GM21529 (cell line): ENCODE measurements at regions not wholly inside any gene's neighbourhood (a gene's known extent, or its start where the extent isn't known, plus 50 kb on each side); places are given as distances from the start of the nearest gene placed in this dataset.

ENCODE experiments used
- ATAC-seq: cut with Tn5 transposase; IDR thresholded peaks from one replicate; pipeline ENCODE4 v1.9.1; 2021; ENCODE audit not compliant: unreplicated experiment

- ATAC-seq, result no peak
Measured at GRCh38 chr20:52289956-52290565, 98.5 kb upstream of the ZFP64 start.

GRCh38 chr20:52280407-52280806 lies 88.8 kb upstream of the ZFP64 start:
- no peak for ATAC-seq

DNA sequence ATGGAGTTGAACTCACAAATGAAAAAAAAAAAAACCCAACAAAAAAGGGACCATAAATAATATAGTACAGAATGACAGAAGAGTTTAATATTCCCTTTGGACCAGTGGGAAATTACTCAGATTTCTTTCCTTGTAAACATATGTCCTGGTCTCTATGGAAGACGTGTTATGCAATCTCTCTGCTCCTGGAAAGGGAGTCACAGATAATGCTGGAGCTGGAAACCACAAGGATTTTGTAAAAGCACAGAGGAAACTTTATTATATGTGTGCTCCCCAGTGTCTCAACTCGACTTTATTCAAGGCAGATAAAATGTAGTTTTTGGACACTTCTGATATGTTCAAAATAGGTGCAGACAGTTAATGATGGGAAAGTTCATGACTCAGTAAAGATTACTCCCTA lies 88.1 kb upstream of the ZFP64 start:
- ATAC-seq, result no peak

DNA sequence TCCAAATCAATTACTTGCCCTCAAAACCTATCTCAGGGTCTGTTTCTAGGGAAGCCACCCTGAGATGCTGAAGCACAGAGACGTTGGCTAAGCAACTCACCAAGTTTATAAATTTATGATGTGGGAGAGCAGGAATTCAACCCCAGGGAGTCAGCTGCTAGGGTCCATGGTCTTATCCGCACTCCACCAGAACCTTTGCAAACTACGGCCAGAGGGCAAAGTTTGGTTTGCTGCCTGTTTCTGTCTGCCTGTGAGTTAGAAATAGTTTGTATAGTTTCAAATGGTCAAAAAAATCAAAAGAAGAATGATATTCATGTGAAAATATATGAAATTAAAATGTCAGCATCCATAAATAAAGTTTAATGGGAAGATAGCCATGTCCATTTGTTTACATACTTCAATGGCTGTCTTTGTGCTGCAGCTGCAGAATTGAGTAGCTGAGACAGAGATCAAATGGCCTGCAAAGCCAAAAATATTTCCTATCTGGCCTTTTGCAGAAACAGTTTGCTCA lies 83.7 kb upstream of the ZFP64 start:
- no peak for ATAC-seq

DNA sequence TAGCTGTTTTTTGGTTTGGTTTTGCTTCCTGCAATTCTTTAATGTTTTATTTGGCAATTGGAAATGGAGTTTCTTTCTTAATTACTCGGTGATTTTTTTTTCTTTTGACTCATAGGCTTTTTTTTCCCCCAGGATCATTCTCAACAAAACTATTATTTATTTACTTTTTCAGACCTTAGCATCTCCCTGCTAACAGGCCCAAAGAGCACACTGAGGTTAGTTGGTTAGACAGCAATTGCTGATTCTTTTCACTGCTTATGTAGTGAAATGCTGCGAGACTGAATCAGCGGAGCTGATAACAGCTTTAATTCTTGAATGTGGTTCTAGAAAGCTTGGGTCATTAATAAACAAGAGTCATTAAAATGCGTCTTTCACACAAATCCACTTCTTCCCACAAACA lies 79.1 kb upstream of the ZFP64 start:
- ATAC-seq, result no peak

GRCh38 chr20:52270001-52270606 lies 78.5 kb upstream of the ZFP64 start:
- no peak for ATAC-seq

DNA sequence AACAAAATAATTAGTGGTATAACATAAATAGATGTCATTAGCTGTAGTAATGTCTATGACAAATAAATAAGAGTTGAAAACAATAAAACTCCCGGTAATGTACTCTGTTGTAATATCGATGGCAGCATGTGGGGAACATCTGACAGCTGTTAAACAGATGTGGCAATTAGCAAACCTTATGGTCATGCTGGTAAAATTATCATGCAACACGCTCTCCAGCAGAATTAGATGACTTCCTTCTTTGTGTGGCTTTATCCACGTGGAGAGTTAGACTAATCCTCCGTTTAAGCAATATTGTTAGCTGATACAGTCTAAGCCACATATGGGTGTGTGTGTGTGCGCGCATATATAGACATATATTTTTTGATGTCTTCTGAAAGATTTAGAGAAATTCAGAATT lies 77.7 kb upstream of the ZFP64 start:
- ATAC-seq, result no peak

GRCh38 chr20:52268184-52268749 lies 76.7 kb upstream of the ZFP64 start:
- no peak for ATAC-seq

- no peak for ATAC-seq
Measured at GRCh38 chr20:52267418-52267817, 75.8 kb upstream of the ZFP64 start.

- no peak for ATAC-seq
Measured at GRCh38 chr20:52263757-52264156, 72.2 kb upstream of the ZFP64 start.

- ATAC-seq, result no peak
Measured at GRCh38 chr20:52261792-52262191, 70.2 kb upstream of the ZFP64 start.

DNA sequence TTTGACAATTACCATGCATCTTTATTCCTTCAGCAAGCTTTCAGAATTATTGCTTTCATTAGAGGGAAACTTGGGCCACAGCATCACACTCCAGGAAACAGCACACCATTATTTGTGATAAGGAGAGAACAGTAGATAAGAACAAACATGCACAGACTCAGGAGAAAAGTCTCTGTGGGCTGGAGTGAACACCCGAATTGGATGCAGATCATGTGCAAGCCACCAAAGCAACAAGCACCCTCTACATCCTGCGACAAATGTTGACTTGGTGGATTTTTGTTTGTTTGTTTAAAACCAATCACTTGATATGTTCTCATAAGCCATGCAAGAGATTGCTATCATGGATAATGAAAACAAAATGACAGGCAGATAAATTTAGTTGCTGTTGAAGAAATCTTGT lies 67.7 kb upstream of the ZFP64 start:
- ATAC-seq, result no peak

DNA sequence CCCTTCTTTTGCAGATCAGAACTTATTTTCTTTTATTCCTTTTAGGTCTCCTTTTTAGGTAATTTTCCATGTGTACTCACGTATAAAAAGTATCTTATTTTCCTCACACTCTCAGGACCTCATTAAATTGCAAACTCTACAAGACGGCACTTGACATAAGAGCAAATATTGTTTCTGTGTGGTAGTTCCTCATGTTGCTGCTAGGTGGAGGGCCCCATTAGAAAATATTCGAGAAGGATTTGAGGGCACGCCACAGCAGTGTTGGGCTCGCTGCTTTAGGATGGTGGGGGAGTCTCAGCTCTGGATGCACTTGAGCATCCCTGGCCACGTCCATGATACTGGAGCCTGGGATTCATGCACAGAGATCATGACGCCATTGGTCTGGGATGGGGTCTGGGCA lies 64.9 kb upstream of the ZFP64 start:
- ATAC-seq, result no peak

DNA sequence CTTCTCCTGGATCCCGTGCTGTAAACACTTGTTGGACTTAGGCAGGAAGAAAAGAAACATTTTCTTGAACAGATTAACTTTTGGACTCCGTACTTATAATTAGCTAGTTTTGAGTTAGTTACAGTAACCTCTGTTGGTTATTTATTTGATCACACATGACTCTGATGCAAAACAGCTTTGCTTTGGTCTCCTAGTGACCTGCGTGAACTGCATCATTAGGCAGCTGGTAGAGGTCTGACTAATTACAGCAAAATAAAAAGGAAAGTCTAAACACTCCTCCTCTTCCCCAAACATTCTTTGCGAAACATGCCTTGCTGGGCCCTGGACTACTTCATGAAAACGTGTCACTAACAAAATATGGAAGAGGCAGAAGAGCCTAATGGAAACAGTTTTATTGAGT lies 61.1 kb upstream of the ZFP64 start:
- ATAC-seq, result no peak

- no peak for ATAC-seq
Measured at GRCh38 chr20:52251827-52252226, 60.2 kb upstream of the ZFP64 start.

- ATAC-seq, result no peak
Measured at GRCh38 chr20:52251136-52251700, 59.6 kb upstream of the ZFP64 start.

- no peak for ATAC-seq
Measured at GRCh38 chr20:52247548-52247947, 56.0 kb upstream of the ZFP64 start.

DNA sequence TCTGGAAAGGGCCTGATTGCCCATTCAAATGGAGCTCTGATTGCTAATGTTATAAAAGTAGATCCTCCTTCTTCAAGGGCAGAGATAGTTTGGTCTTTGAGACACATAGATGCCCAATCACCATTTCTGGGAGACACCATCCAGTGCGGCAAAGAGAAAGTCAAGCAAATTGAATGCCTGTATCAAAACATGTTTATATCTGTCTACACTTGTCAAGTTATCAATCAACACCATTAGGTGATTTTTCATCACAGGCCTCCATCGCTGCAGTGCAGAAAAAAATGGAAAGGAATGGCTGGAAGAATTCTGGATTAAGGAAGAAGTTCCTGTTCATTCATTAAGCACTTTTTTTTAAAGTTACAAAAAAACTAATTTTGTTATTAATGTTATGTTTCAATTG lies 54.8 kb upstream of the ZFP64 start:
- ATAC-seq, result no peak

DNA sequence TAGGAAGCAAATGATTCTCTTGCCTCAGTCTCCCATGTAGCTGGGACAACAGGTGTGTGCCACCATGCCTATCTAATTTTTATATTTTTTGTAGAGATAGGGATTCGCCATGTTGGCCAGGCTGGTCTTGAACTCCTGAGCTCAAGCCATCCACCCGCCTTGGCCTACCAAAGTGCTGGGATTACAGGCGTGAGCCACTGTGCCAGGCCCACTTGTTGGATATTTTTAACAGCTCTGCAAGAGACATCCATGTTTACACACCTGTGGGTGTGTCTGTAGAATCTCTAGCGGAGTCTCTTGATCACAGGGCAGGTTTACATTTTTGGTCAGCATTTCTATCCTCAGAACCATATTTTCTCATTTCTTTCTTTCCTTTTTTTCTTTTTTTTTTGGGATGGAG lies 53.1 kb upstream of the ZFP64 start:
- ATAC-seq, result no peak

DNA sequence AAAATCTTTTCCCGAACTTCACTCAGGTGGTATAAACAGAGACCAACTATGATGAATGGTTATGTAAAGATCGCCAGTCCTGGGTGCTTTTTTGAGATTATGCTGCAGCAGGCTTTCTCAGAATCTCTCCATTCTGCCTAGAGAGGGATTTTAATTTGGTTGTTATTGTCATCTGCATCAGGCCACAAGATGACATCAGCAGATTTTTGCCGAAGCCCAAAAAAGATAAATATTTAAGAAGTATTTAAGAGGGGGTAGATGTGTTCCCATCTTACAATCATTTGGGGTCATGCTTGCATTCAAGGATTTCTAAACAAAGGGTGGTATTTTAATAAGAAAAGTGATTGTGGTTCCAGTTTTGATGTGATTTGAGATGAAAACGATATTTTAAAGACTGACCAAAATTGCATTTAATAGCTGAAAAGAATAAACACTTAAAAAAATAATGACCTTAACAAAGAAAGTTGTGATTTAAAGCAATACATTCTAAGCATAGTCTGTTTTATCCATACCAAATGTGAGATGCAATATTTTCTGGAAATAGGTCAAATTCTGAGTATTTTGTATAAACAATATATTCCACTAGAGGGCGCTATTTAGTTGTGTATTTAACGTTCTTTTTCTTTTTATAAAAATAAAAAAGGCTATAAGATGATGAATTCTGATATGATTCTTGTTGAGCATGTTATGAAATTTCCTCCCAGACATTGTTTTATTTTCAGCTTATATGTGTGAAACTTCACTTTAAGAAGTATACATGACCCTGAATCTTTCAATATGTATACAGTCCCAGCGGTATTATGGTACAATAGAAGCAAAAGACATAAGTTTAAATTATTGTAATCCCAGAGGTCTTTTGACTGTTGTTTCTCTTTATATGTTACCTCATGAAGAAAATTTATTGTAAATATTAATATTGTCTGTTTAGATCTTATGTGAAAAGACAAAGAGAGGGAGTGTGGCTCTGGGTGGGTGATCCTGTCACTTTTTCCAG lies 51.0 kb upstream of the ZFP64 start:
- ATAC-seq, result no peak
